Stomach (tissue), 8 donors: ENCODE measurements at regions not wholly inside any gene's neighbourhood (a gene's known extent, or its start where the extent isn't known, plus 50 kb on each side); places are given as distances from the start of the nearest gene placed in this dataset.

ENCODE experiments used
- DNase-seq, 2 donors: peaks; one replicate each; pipeline versions ENCODE4 v3.0.0 to v3.0.0-alpha.2; 2013 to 2019
- H3K27ac ChIP-seq, 5 donors: fragments of 200-600 bp in 4 of 5; sonication (generic) in 4 of 5; one replicate each; pipeline ENCODE4 v1.5.1; 2013 to 2019; ENCODE audit warnings: mild to moderate bottlenecking in 1 of 5, moderate library complexity in 1 of 5
- H3K27me3 ChIP-seq, 3 donors: fragments of 200-600 bp; sonication (generic); one replicate each; pipeline ENCODE4 v1.5.1; 2017 to 2019; ENCODE audit warnings: mixed run types in 1 of 3
- H3K36me3 ChIP-seq, 4 donors: fragments of 200-600 bp; sonication (generic); 1 replicate in 3 of 4; 2 replicates in 1 of 4; pipeline ENCODE4 v1.5.1; 2016 to 2019
- H3K4me1 ChIP-seq, 4 donors: fragments of 200-600 bp; sonication (generic); one replicate each; pipeline ENCODE4 v1.5.1; 2016 to 2019
- H3K4me3 ChIP-seq, 4 donors: fragments of 200-600 bp; sonication (generic) in 3 of 4; one replicate each; pipeline ENCODE4 v1.5.1; 2016 to 2019; ENCODE audit warnings: mild to moderate bottlenecking in 1 of 4
- H3K9me3 ChIP-seq, 4 donors: fragments of 200-600 bp; sonication (generic); one replicate each; pipeline ENCODE4 v1.5.1; 2016 to 2019
- EP300 ChIP-seq: sonication (generic); formaldehyde crosslinking; IDR thresholded peaks from one replicate; pipeline ENCODE4 v1.6.1; 2017; ENCODE audit warnings: antibody characterized with exemption
- POLR2A ChIP-seq, 4 donors: fragments of 450-650 bp; IDR thresholded peaks; one replicate each; pipeline ENCODE4 v1.6.1; 2016; ENCODE audit warnings: antibody characterized with exemption in 4 of 4, control low read depth in 2 of 4, mild to moderate bottlenecking in 1 of 4, moderate library complexity in 1 of 4
- POLR2AphosphoS5 ChIP-seq, 3 donors: sonication (generic); formaldehyde crosslinking; IDR thresholded peaks; one replicate each; pipeline ENCODE4 v1.6.1; 2016; ENCODE audit warnings: antibody characterized with exemption in 3 of 3
- WGBS, 5 donors: extraction: QIAGEN DNeasy Blood & Tissue Kit in 3 of 5; methylation state at CpG; one replicate each; pipeline versions ENCODE4 v1.1.5 to v1.1.7; 2013 to 2018; 5-methylcytosine and 5-hydroxymethylcytosine counted together
- intact Hi-C: fragments of 100-400 bp; cut with DNase I; formaldehyde crosslinking; loops from one replicate; pipeline ENCODE4 v1.15.1; 2023; ENCODE audit warnings: low total_unique reads
- TF ChIP-seq, protein P1 (sequence below), 7 experiments: fragments of 450-650 bp in 4 of 7; fragments of 200-600 bp in 3 of 7; sonication (generic) in 3 of 7; IDR thresholded peaks; one replicate each; pipeline ENCODE4 v1.5.1; 2016 to 2019; ENCODE audit warnings: antibody characterized with exemption in 7 of 7, control low read depth in 2 of 7, mild to moderate bottlenecking in 1 of 7
- donor health status: healthy with polysubstance abuse.
- donor health status: Bipolar disorder and iron deficiency.
- donor health status: healthy.

DNA sequence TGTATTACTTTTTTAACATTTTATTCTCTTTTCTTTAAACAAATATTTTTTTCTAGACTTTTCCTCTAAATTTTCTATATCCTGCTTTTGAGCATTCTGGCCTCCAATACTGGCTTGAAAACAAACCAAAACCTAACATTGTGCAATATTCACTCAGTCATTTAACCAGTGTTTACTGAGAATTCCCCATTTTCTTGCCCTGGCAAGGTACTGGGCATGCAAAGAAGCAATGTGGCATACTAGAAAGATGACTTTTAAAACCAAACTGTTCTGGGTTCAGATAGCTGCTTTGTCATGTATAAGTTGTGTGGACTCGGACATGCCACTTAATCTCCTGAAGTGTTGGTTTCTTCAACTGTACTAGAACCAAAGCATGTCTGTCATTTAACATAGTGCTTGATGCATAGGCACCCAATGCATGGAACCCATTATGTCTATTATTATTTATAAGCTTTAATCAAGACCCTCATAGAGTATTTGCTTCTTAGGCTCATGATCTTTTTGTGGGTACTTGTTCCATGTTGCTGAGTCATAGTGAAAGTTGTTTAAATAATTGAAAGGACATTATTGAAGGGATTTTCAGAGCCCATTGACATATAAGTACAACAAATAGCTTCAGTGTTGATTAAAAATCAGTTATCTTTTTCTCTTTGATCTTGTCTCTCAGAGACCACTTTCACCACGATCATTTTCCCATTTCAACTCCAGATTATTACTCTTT lies 185.4 kb upstream of the OSR1 start:
- TF ChIP-seq POLR2AphosphoS5 (IDR thresholded peaks at IDR 0.05) (no peak), POLR2A (IDR thresholded peaks at IDR 0.05) (no peak), EP300 (no peak)
- TF ChIP-seq, protein P1, sequence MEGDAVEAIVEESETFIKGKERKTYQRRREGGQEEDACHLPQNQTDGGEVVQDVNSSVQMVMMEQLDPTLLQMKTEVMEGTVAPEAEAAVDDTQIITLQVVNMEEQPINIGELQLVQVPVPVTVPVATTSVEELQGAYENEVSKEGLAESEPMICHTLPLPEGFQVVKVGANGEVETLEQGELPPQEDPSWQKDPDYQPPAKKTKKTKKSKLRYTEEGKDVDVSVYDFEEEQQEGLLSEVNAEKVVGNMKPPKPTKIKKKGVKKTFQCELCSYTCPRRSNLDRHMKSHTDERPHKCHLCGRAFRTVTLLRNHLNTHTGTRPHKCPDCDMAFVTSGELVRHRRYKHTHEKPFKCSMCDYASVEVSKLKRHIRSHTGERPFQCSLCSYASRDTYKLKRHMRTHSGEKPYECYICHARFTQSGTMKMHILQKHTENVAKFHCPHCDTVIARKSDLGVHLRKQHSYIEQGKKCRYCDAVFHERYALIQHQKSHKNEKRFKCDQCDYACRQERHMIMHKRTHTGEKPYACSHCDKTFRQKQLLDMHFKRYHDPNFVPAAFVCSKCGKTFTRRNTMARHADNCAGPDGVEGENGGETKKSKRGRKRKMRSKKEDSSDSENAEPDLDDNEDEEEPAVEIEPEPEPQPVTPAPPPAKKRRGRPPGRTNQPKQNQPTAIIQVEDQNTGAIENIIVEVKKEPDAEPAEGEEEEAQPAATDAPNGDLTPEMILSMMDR (IDR thresholded peaks at IDR 0.05): no peak

DNA sequence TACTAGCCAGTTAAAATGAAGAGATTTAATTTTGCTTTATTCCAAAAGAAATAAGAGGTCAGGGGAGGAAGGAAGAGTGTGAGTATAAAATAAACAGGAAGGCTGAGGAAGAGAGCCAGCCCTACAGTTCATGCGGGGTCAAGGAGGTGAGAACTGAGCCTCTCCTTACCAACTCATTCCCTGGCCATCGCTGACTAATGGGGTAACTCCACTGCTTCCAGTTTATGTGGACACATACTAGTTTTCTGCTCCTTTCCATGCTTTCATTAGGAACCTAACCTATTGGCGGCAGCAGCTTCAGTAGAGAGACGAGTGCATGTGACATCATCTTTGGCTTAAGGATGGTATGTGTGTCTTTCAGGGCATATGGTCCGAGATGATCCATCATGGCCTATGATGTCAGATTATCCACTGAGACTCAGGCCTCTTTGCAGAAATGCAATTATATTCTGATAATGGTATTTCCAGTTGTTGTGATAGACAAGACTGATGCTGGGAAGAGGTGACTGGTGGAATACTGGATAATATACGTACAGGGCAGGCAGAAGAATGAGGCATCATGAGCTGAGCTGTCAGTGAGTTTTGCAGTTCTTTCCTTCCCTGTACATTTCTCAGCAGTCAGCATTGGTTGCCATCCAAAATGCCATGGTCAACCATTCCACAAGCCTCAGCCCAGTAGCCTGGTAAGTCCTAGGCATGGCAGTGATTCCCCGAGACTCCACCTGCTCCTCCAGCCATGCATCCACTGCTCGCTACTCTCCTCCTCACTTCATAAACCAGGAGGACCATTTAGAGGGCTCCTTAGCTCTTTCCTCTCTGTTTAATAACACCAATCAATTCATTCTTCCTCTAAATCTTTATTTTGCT lies 184.6 kb upstream of the OSR1 start:
- no peaks in the 10 kb centered on the region for H3K27me3 ChIP-seq
- H3K36me3 ChIP-seq: no peaks in the 10 kb centered on the region
- peaks cover 0 to 12% (median 6%) of the 10 kb centered on the region in 4 donors for H3K4me1 ChIP-seq
- no peak for TF ChIP-seq POLR2A (IDR thresholded peaks at IDR 0.05)
- TF ChIP-seq, protein P1 (IDR thresholded peaks at IDR 0.05): no peak
- no peak for TF ChIP-seq POLR2AphosphoS5 (IDR thresholded peaks at IDR 0.05)
- WGBS, 5 donors: 74 to 90% (median 86%) methylated on average over 8 of the region's 8 CpGs
- H3K9me3 ChIP-seq: no peaks in the 10 kb centered on the region
- peak in 1 of 2 donors; percentile 8 for DNase-seq
- intact Hi-C loops: no loop called here
- no peak overlapping the region for H3K27ac ChIP-seq
- H3K4me3 ChIP-seq: no peak overlapping the region

More for the DNA sequence above, 185.4 kb upstream of the OSR1 start:
- Histone ChIP-seq H3K27ac (no peak overlapping the region), H3K4me1 (peaks cover 0 to 12% (median 6%) of the 10 kb centered on the region in 4 donors), H3K9me3 (no peaks in the 10 kb centered on the region), H3K36me3 (no peaks in the 10 kb centered on the region), H3K27me3 (no peaks in the 10 kb centered on the region), H3K4me3 (no peak overlapping the region)
- intact Hi-C loops: no loop called here
- 76 to 90% (median 83%) methylated on average over 2 of the region's 2 CpGs for WGBS, 5 donors
- no peak for DNase-seq

DNA sequence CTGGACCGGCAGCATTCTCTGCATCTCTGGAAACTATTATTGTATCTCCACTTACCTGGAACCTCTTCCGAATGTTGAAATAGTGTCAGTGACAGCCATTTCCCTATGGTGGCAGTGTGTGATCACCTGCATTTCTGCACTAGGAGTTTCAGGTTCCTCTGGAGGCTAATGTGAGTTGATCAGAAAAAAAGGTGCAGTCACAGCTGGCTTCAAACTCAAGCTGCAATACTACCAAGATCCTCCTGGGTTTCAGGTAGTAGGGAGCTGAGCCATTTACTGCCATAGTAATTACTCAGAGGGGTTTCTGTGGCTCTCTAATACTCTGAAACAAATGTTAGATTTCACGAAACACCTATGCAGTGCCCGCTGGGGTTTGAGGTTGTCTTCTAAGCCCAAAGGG lies 183.5 kb upstream of the OSR1 start:
- 88 to 96% (median 93%) methylated on average over 4 of the region's 4 CpGs for WGBS, 5 donors

More for the DNA sequence above, 183.5 kb upstream of the OSR1 start:
- Histone ChIP-seq H3K9me3 (no peaks in the 10 kb centered on the region), H3K36me3 (no peaks in the 10 kb centered on the region), H3K27ac (no peak overlapping the region), H3K4me3 (no peak overlapping the region), H3K27me3 (no peaks in the 10 kb centered on the region), H3K4me1 (peaks cover 0 to 12% (median 6%) of the 10 kb centered on the region in 4 donors)
- intact Hi-C loops: no loop called here
- no peak for DNase-seq
- no peak for TF ChIP-seq EP300
- TF ChIP-seq, protein P1 (IDR thresholded peaks at IDR 0.05): no peak
- no peak for TF ChIP-seq POLR2AphosphoS5 (IDR thresholded peaks at IDR 0.05)
